OCI-LY3 (cell line): ENCODE measurements at regions not wholly inside any gene's neighbourhood (a gene's known extent, or its start where the extent isn't known, plus 50 kb on each side); places are given as distances from the start of the nearest gene placed in this dataset.

Experiments
- H2AFZ ChIP-seq: fragments of 200-600, 300-600 bp; shearing (Covaris generic); 2 replicates; pipeline ENCODE4 v1.6.0; 2014; ENCODE audit warnings: antibody characterized with exemption, low read depth, low read length
- H3K27ac ChIP-seq: fragments of 200-600, 300-600 bp; sonication (generic); 2 replicates; pipeline ENCODE4 v1.5.1; 2014; ENCODE audit warnings: mild to moderate bottlenecking, low read length, moderate library complexity, mixed read lengths
- H3K27me3 ChIP-seq: fragments of 200-600, 300-600 bp; sonication (generic); 2 replicates; pipeline ENCODE4 v1.6.1; 2014; ENCODE audit warnings: low read depth, low read length, mixed read lengths
- H3K36me3 ChIP-seq: fragments of 200-600, 300-600 bp; sonication (generic); replicated peaks from 2 replicates; pipeline ENCODE3; 2014; ENCODE audit warnings: low read depth, low read length, mixed read lengths
- H3K4me1 ChIP-seq: fragments of 300-600, 200-600 bp; sonication (generic); 2 replicates; pipeline ENCODE4 v1.6.1; 2014; ENCODE audit warnings: low read length, mixed read lengths
- H3K4me2 ChIP-seq: fragments of 200-600, 300-600 bp; sonication (generic); 2 replicates; pipeline ENCODE4 v1.6.1; 2014; ENCODE audit warnings: low read length, mixed read lengths
- H3K4me3 ChIP-seq: fragments of 300-600, 200-600 bp; sonication (generic); 2 replicates; pipeline ENCODE4 v1.5.1; 2014; ENCODE audit warnings: antibody characterized with exemption, mild to moderate bottlenecking, low read length, moderate library complexity
- H3K79me2 ChIP-seq: fragments of 300-600, 200-600 bp; shearing (Covaris generic); 2 replicates; pipeline ENCODE4 v1.6.1; 2014; ENCODE audit warnings: mild to moderate bottlenecking, low read length, mixed read lengths
- H3K9ac ChIP-seq: fragments of 300-600, 200-600 bp; shearing (Covaris generic); 2 replicates; pipeline ENCODE4 v1.6.0; 2014; ENCODE audit warnings: mild to moderate bottlenecking, low read length, moderate library complexity
- H3K9me3 ChIP-seq: fragments of 200-600, 300-600 bp; shearing (Covaris generic); 2 replicates; pipeline ENCODE4 v1.6.1; 2014; ENCODE audit warnings: low read length, mixed read lengths; ENCODE audit not compliant: insufficient read depth
- H4K20me1 ChIP-seq: fragments of 200-600, 300-600 bp; sonication (generic); 2 replicates; pipeline ENCODE4 v1.6.1; 2016; ENCODE audit warnings: low read length, mixed read lengths; ENCODE audit not compliant: insufficient read depth
- EZH2phosphoT487 ChIP-seq: fragments of 200-600 bp; shearing (Covaris generic); IDR thresholded peaks from 2 replicates; pipeline ENCODE4 v1.6.1; 2018; ENCODE audit warnings: antibody characterized with exemption, mixed run types, low read depth
- TF ChIP-seq, protein P1 (sequence below): fragments of 200-600, 300-600 bp; sonication (generic); IDR thresholded peaks from 2 replicates; pipeline ENCODE4 v1.5.1; 2014; ENCODE audit warnings: antibody characterized with exemption, low read length, low read depth

GRCh38 chr22:49119551-49119952 is 708.1 kb downstream of the BRD1 start:
- TF ChIP-seq, protein P1, sequence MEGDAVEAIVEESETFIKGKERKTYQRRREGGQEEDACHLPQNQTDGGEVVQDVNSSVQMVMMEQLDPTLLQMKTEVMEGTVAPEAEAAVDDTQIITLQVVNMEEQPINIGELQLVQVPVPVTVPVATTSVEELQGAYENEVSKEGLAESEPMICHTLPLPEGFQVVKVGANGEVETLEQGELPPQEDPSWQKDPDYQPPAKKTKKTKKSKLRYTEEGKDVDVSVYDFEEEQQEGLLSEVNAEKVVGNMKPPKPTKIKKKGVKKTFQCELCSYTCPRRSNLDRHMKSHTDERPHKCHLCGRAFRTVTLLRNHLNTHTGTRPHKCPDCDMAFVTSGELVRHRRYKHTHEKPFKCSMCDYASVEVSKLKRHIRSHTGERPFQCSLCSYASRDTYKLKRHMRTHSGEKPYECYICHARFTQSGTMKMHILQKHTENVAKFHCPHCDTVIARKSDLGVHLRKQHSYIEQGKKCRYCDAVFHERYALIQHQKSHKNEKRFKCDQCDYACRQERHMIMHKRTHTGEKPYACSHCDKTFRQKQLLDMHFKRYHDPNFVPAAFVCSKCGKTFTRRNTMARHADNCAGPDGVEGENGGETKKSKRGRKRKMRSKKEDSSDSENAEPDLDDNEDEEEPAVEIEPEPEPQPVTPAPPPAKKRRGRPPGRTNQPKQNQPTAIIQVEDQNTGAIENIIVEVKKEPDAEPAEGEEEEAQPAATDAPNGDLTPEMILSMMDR, result no peak
- no peak for TF ChIP-seq EZH2phosphoT487
- H3K27ac ChIP-seq, result no peak overlapping the region
- no peak overlapping the region for H3K9ac ChIP-seq
- H3K4me3 ChIP-seq, result no peak overlapping the region
- no peaks in the 10 kb centered on the region for H3K27me3 ChIP-seq
- no peaks in the 10 kb centered on the region for H3K9me3 ChIP-seq
- no peaks in the 10 kb centered on the region for H3K36me3 ChIP-seq
- H3K4me2 ChIP-seq, result no peak overlapping the region
- H3K79me2 ChIP-seq, result no peaks in the 10 kb centered on the region
- no peaks in the 10 kb centered on the region for H3K4me1 ChIP-seq
- H4K20me1 ChIP-seq, result no peaks in the 10 kb centered on the region
- no peak overlapping the region for H2AFZ ChIP-seq

DNA sequence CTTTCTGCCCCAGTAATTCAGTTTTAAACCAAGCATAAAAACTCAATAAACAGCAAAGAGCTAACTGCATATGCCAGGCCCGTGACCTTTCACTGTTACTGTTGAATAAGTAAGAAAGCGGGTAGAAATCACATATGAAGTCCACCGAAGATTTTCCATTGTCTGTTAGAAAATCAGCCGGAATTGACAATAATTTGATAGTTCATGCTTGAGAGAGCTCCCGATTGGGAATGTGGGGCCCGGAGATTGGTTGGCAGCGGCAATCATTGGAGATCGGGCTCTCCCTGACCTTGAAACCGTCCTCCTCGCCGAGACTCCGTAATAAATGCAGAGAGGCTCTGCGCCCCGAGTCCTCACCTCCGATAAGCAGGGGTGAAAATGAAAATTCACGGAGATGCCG is 709.6 kb downstream of the BRD1 start:
- H4K20me1 ChIP-seq, result no peaks in the 10 kb centered on the region
- TF ChIP-seq, protein P1, result no peak
- no peak for TF ChIP-seq EZH2phosphoT487
- no peaks in the 10 kb centered on the region for H3K27me3 ChIP-seq
- no peak overlapping the region for H3K4me2 ChIP-seq
- H3K9me3 ChIP-seq, result no peaks in the 10 kb centered on the region
- H3K4me3 ChIP-seq, result no peak overlapping the region
- H3K9ac ChIP-seq, result no peak overlapping the region
- H3K27ac ChIP-seq, result no peak overlapping the region
- no peaks in the 10 kb centered on the region for H3K36me3 ChIP-seq
- H3K79me2 ChIP-seq, result no peaks in the 10 kb centered on the region
- H3K4me1 ChIP-seq, result no peaks in the 10 kb centered on the region
- H2AFZ ChIP-seq, result no peak overlapping the region

GRCh38 chr22:49117486-49117885 is 710.2 kb downstream of the BRD1 start:
- Histone ChIP-seq H3K79me2 (no peaks in the 10 kb centered on the region), H3K4me3 (no peak overlapping the region), H3K9ac (no peak overlapping the region), H3K4me1 (no peaks in the 10 kb centered on the region), H3K36me3 (no peaks in the 10 kb centered on the region), H4K20me1 (no peaks in the 10 kb centered on the region), H2AFZ (no peak overlapping the region), H3K27me3 (no peaks in the 10 kb centered on the region), H3K27ac (no peak overlapping the region), H3K4me2 (no peak overlapping the region), H3K9me3 (no peaks in the 10 kb centered on the region)
- TF ChIP-seq, protein P1, result no peak
- TF ChIP-seq EZH2phosphoT487, result no peak

GRCh38 chr22:49116486-49117120 is 711.1 kb downstream of the BRD1 start:
- no peak overlapping the region for H3K4me2 ChIP-seq
- no peaks in the 10 kb centered on the region for H3K79me2 ChIP-seq
- no peaks in the 10 kb centered on the region for H3K27me3 ChIP-seq
- H3K4me1 ChIP-seq, result no peaks in the 10 kb centered on the region
- H3K36me3 ChIP-seq, result no peaks in the 10 kb centered on the region
- no peak overlapping the region for H3K9ac ChIP-seq
- no peak overlapping the region for H3K27ac ChIP-seq
- no peak overlapping the region for H2AFZ ChIP-seq
- no peaks in the 10 kb centered on the region for H4K20me1 ChIP-seq
- no peaks in the 10 kb centered on the region for H3K9me3 ChIP-seq
- H3K4me3 ChIP-seq, result no peak overlapping the region
- no peak for TF ChIP-seq EZH2phosphoT487
- TF ChIP-seq, protein P1, result no peak
